ENCODE measurements at regions not wholly inside any gene's neighbourhood (a gene's known extent, or its start where the extent isn't known, plus 50 kb on each side); places are given as distances from the start of the nearest gene placed in this dataset.

GRCh38 chr5:104429911-104430310 lies 867.3 kb upstream of the NUDT12 start:
- H3K4me3 ChIP-seq (ENCODE audit: low read length) = no peak overlapping the region
- no peaks in the 10 kb centered on the region for H3K9me3 ChIP-seq (ENCODE audit: insufficient read depth, low read depth, low read length)
- no CpG with 5 or more reads among the region's 1 CpG for WGBS
- no peaks in the 10 kb centered on the region for H3K36me3 ChIP-seq (ENCODE audit: insufficient read depth, low read length)
- H3K27ac ChIP-seq (ENCODE audit: low read depth, low read length) = no peak overlapping the region
- H3K4me1 ChIP-seq (ENCODE audit: insufficient read depth, low read length) = no peaks in the 10 kb centered on the region
- H3K9ac ChIP-seq (ENCODE audit: low read depth, low read length) = no peak overlapping the region
- H3K27me3 ChIP-seq (ENCODE audit: insufficient read depth, low read length) = no peaks in the 10 kb centered on the region

DNA sequence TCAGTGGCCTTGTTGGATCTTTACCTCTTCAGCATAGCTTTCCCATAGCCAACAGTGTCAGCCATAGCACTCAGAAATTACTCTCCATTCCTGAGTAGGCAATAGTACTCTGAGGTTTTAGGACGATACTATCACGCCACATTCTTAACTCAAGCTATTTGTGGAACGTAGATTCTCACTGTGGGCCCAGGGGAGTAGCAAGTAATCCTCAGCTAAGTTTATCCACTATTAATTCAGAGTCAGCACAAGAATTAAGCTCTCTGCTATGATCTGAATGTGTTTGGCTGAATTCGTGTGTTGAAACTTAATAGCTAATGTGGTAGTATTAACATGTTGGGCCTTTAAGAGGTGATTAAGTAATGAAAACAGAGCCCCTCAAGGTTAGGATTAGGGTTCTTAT lies 858.8 kb upstream of the NUDT12 start:
- Histone ChIP-seq H3K36me3 (ENCODE audit: insufficient read depth, low read length) (no peaks in the 10 kb centered on the region), H3K4me3 (ENCODE audit: low read length) (no peak overlapping the region), H3K9ac (ENCODE audit: low read depth, low read length) (no peak overlapping the region), H3K27me3 (ENCODE audit: insufficient read depth, low read length) (no peaks in the 10 kb centered on the region), H3K27ac (ENCODE audit: low read depth, low read length) (no peak overlapping the region), H3K9me3 (ENCODE audit: insufficient read depth, low read depth, low read length) (no peaks in the 10 kb centered on the region), H3K4me1 (ENCODE audit: insufficient read depth, low read length) (no peaks in the 10 kb centered on the region)
- WGBS = 97% methylated on average over 4 of the region's 4 CpGs

DNA sequence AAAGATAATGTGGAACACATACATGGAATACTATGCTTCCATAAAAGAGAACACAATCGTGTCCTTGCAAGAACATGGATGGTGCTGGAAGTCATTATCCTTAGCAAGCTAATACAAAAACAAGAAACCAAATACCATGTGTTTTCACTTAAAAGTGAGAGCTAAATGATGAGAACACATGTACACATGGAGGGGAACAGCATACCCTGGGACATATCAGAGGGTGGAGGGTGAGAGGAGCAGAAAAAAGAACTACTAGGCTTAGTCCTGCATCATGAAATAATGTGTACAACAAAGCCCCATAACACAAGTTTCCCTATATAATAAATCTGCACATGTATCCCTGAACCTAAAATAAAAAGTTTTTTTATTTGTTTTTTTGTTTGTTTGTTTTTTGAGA lies 855.5 kb upstream of the NUDT12 start:
- H3K36me3 ChIP-seq (ENCODE audit: insufficient read depth, low read length) = no peaks in the 10 kb centered on the region
- no peak overlapping the region for H3K4me3 ChIP-seq (ENCODE audit: low read length)
- H3K4me1 ChIP-seq (ENCODE audit: insufficient read depth, low read length) = no peaks in the 10 kb centered on the region
- H3K27me3 ChIP-seq (ENCODE audit: insufficient read depth, low read length) = no peaks in the 10 kb centered on the region
- H3K27ac ChIP-seq (ENCODE audit: low read depth, low read length) = no peak overlapping the region
- WGBS = 100% methylated on average over 1 of the region's 1 CpG
- H3K9me3 ChIP-seq (ENCODE audit: insufficient read depth, low read depth, low read length) = no peaks in the 10 kb centered on the region
- no peak overlapping the region for H3K9ac ChIP-seq (ENCODE audit: low read depth, low read length)

GRCh38 chr5:104412649-104413240 lies 850.2 kb upstream of the NUDT12 start:
- Histone ChIP-seq H3K4me1 (ENCODE audit: insufficient read depth, low read length) (peaks cover 12% of the 10 kb centered on the region), H3K9me3 (ENCODE audit: insufficient read depth, low read depth, low read length) (no peaks in the 10 kb centered on the region), H3K27me3 (ENCODE audit: insufficient read depth, low read length) (no peaks in the 10 kb centered on the region), H3K36me3 (ENCODE audit: insufficient read depth, low read length) (no peaks in the 10 kb centered on the region), H3K27ac (ENCODE audit: low read depth, low read length) (no peak overlapping the region), H3K9ac (ENCODE audit: low read depth, low read length) (no peak overlapping the region), H3K4me3 (ENCODE audit: low read length) (no peak overlapping the region)
- WGBS = no CpG with 5 or more reads among the region's 1 CpG

- WGBS = 89% methylated on average over 3 of the region's 3 CpGs
- H3K9me3 ChIP-seq (ENCODE audit: insufficient read depth, low read depth, low read length) = no peaks in the 10 kb centered on the region
- no peaks in the 10 kb centered on the region for H3K36me3 ChIP-seq (ENCODE audit: insufficient read depth, low read length)
- H3K27me3 ChIP-seq (ENCODE audit: insufficient read depth, low read length) = no peaks in the 10 kb centered on the region
- no peaks in the 10 kb centered on the region for H3K4me1 ChIP-seq (ENCODE audit: insufficient read depth, low read length)
- no peak overlapping the region for H3K27ac ChIP-seq (ENCODE audit: low read depth, low read length)
- no peak overlapping the region for H3K9ac ChIP-seq (ENCODE audit: low read depth, low read length)
- H3K4me3 ChIP-seq (ENCODE audit: low read length) = no peak overlapping the region
Measured at GRCh38 chr5:104400941-104401340, 838.4 kb upstream of the NUDT12 start.

- Histone ChIP-seq H3K36me3 (ENCODE audit: insufficient read depth, low read length) (no peaks in the 10 kb centered on the region), H3K4me3 (ENCODE audit: low read length) (no peak overlapping the region), H3K27me3 (ENCODE audit: insufficient read depth, low read length) (no peaks in the 10 kb centered on the region), H3K9ac (ENCODE audit: low read depth, low read length) (no peak overlapping the region), H3K9me3 (ENCODE audit: insufficient read depth, low read depth, low read length) (no peaks in the 10 kb centered on the region), H3K4me1 (ENCODE audit: insufficient read depth, low read length) (no peaks in the 10 kb centered on the region), H3K27ac (ENCODE audit: low read depth, low read length) (no peak overlapping the region)
- WGBS = 98% methylated on average over 3 of the region's 3 CpGs
Measured at GRCh38 chr5:104385906-104386305, 823.3 kb upstream of the NUDT12 start.

DNA sequence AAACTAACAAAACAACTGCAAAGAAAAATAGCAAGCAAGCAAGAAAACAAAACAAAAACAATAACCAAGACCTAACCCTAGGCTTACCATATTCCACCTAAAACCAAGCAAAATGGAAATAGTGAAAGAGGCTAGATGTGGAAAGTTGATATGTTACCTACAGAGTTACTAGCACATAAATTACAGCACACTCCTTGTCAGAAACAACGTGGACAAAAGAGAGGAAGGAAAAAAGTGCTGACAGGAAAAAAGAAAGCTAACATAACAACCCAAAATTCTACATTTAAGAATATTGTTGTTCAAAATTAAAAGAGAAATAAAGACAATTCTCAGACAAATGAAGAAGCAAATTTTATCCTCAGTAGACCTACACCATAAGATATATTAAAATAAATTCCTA lies 812.8 kb upstream of the NUDT12 start:
- WGBS = no CpG with 5 or more reads among the region's 1 CpG
- H3K4me3 ChIP-seq (ENCODE audit: low read length) = no peak overlapping the region

GRCh38 chr5:104372796-104373195 lies 810.2 kb upstream of the NUDT12 start:
- Histone ChIP-seq H3K27me3 (ENCODE audit: insufficient read depth, low read length) (no peaks in the 10 kb centered on the region), H3K36me3 (ENCODE audit: insufficient read depth, low read length) (no peaks in the 10 kb centered on the region), H3K27ac (ENCODE audit: low read depth, low read length) (no peak overlapping the region), H3K9ac (ENCODE audit: low read depth, low read length) (no peak overlapping the region), H3K4me1 (ENCODE audit: insufficient read depth, low read length) (0 out of 2 replicates have a peak, but pooled peaks cover 3% of the 10 kb centered on the region), H3K4me3 (ENCODE audit: low read length) (no peak overlapping the region), H3K9me3 (ENCODE audit: insufficient read depth, low read depth, low read length) (no peaks in the 10 kb centered on the region)
- 74% methylated on average over 2 of the region's 2 CpGs for WGBS

More for the DNA sequence above, 812.8 kb upstream of the NUDT12 start:
- H3K27ac ChIP-seq (ENCODE audit: low read depth, low read length) = no peak overlapping the region
- 0 out of 2 replicates have a peak, but pooled peaks cover 3% of the 10 kb centered on the region for H3K4me1 ChIP-seq (ENCODE audit: insufficient read depth, low read length)
- no peaks in the 10 kb centered on the region for H3K36me3 ChIP-seq (ENCODE audit: insufficient read depth, low read length)
- no peaks in the 10 kb centered on the region for H3K27me3 ChIP-seq (ENCODE audit: insufficient read depth, low read length)
- no peaks in the 10 kb centered on the region for H3K9me3 ChIP-seq (ENCODE audit: insufficient read depth, low read depth, low read length)
- no peak overlapping the region for H3K9ac ChIP-seq (ENCODE audit: low read depth, low read length)

- no peak overlapping the region for H3K9ac ChIP-seq (ENCODE audit: low read depth, low read length)
- no peaks in the 10 kb centered on the region for H3K27me3 ChIP-seq (ENCODE audit: insufficient read depth, low read length)
- no peaks in the 10 kb centered on the region for H3K36me3 ChIP-seq (ENCODE audit: insufficient read depth, low read length)
- no peak overlapping the region for H3K27ac ChIP-seq (ENCODE audit: low read depth, low read length)
- WGBS = 95% methylated on average over 10 of the region's 10 CpGs
- 0 out of 2 replicates have a peak, but pooled peaks cover 3% of the 10 kb centered on the region for H3K4me1 ChIP-seq (ENCODE audit: insufficient read depth, low read length)
- H3K4me3 ChIP-seq (ENCODE audit: low read length) = no peak overlapping the region
- no peaks in the 10 kb centered on the region for H3K9me3 ChIP-seq (ENCODE audit: insufficient read depth, low read depth, low read length)
Measured at GRCh38 chr5:104372376-104372775, 809.8 kb upstream of the NUDT12 start.

GRCh38 chr5:104370523-104370922 lies 807.9 kb upstream of the NUDT12 start:
- no peaks in the 10 kb centered on the region for H3K27me3 ChIP-seq (ENCODE audit: insufficient read depth, low read length)
- H3K27ac ChIP-seq (ENCODE audit: low read depth, low read length) = no peak overlapping the region
- H3K36me3 ChIP-seq (ENCODE audit: insufficient read depth, low read length) = no peaks in the 10 kb centered on the region
- H3K4me1 ChIP-seq (ENCODE audit: insufficient read depth, low read length) = 0 out of 2 replicates have a peak, but pooled peaks cover 3% of the 10 kb centered on the region
- H3K9me3 ChIP-seq (ENCODE audit: insufficient read depth, low read depth, low read length) = no peaks in the 10 kb centered on the region
- no peak overlapping the region for H3K4me3 ChIP-seq (ENCODE audit: low read length)
- 88% methylated on average over 1 of the region's 1 CpG for WGBS
- no peak overlapping the region for H3K9ac ChIP-seq (ENCODE audit: low read depth, low read length)

- no peaks in the 10 kb centered on the region for H3K9me3 ChIP-seq (ENCODE audit: insufficient read depth, low read depth, low read length)
- no peak overlapping the region for H3K4me3 ChIP-seq (ENCODE audit: low read length)
- no peaks in the 10 kb centered on the region for H3K27me3 ChIP-seq (ENCODE audit: insufficient read depth, low read length)
- no peak overlapping the region for H3K9ac ChIP-seq (ENCODE audit: low read depth, low read length)
- H3K4me1 ChIP-seq (ENCODE audit: insufficient read depth, low read length) = 0 out of 2 replicates have a peak, but pooled peaks cover 3% of the 10 kb centered on the region
- H3K27ac ChIP-seq (ENCODE audit: low read depth, low read length) = no peak overlapping the region
- no peaks in the 10 kb centered on the region for H3K36me3 ChIP-seq (ENCODE audit: insufficient read depth, low read length)
Measured at GRCh38 chr5:104367978-104368377, 805.4 kb upstream of the NUDT12 start.

GRCh38 chr5:104363567-104363966 lies 801.0 kb upstream of the NUDT12 start:
- WGBS = no CpG with 5 or more reads among the region's 3 CpGs
- no peaks in the 10 kb centered on the region for H3K36me3 ChIP-seq (ENCODE audit: insufficient read depth, low read length)
- no peak overlapping the region for H3K27ac ChIP-seq (ENCODE audit: low read depth, low read length)
- no peaks in the 10 kb centered on the region for H3K9me3 ChIP-seq (ENCODE audit: insufficient read depth, low read depth, low read length)
- H3K4me1 ChIP-seq (ENCODE audit: insufficient read depth, low read length) = no peaks in the 10 kb centered on the region
- H3K9ac ChIP-seq (ENCODE audit: low read depth, low read length) = no peak overlapping the region
- H3K4me3 ChIP-seq (ENCODE audit: low read length) = no peak overlapping the region
- H3K27me3 ChIP-seq (ENCODE audit: insufficient read depth, low read length) = no peaks in the 10 kb centered on the region

Measured in HUES64 (cell line).